Endothelial cell of umbilical vein (primary cell): ENCODE measurements at regions not wholly inside any gene's neighbourhood (a gene's known extent, or its start where the extent isn't known, plus 50 kb on each side); places are given as distances from the start of the nearest gene placed in this dataset.

Experiments
- BruUV-seq: library from RNA; stranded (reverse); fragments of 400-500 nt; replicated peaks from 2 replicates; lab custom pipeline; 2021; lab: Mats Ljungman, UMichigan
- CTCF ChIA-PET: fragments of 300-600, 350-600 bp; sonication (Branson Sonifier 250); formaldehyde crosslinking; loops from one replicate; lab custom pipeline; 2021; ENCODE audit warnings: antibody characterized with exemption, inconsistent platforms; lab: Charles Lee
- POLR2A ChIA-PET: fragments of 300-600, 350-600 bp; sonication (Branson Sonifier 250); formaldehyde crosslinking; loops from one replicate; lab custom pipeline; 2021; ENCODE audit warnings: antibody characterized with exemption, inconsistent platforms; lab: Charles Lee
- DNase-seq: peaks from one replicate; pipeline ENCODE4 v3.0.0-alpha.2; 2011; ENCODE audit warnings: low read depth, low spot score
- FAIRE-seq: peaks from 2 replicates; lab custom pipeline; 2011; peaks lifted over from hg19 to GRCh38; lab: Jason Lieb, UNC
- H2AFZ ChIP-seq: 2 replicates; pipeline ENCODE4 v1.6.0; 2012; ENCODE audit warnings: low read depth, low read length, control low read depth, inconsistent platforms
- H3K27ac ChIP-seq: 2 replicates; pipeline ENCODE4 v1.5.1; 2011; ENCODE audit warnings: low read depth, mild to moderate bottlenecking, control low read depth, low read length, moderate library complexity; ENCODE audit not compliant: insufficient read depth
- H3K27me3 ChIP-seq, 2 experiments: 2 replicates each; pipeline versions ENCODE4 v1.6.0 to v1.6.1; 2011; ENCODE audit warnings: low read length in 2 of 2, mixed read lengths in 1 of 2; ENCODE audit not compliant: control insufficient read depth in 2 of 2, insufficient read depth in 2 of 2
- H3K36me3 ChIP-seq, 2 experiments: 2 replicates in 1 of 2; 3 replicates in 1 of 2; pipeline ENCODE4 v1.5.1; 2011; ENCODE audit warnings: low read length in 2 of 2, mild to moderate bottlenecking in 1 of 2, moderate library complexity in 1 of 2; ENCODE audit not compliant: control insufficient read depth in 2 of 2, insufficient read depth in 2 of 2; ENCODE audit errors: extremely low read depth in 1 of 2
- H3K4me1 ChIP-seq: 3 replicates; pipeline ENCODE4 v1.5.1; 2011; ENCODE audit warnings: mild to moderate bottlenecking, low read length; ENCODE audit not compliant: control insufficient read depth, insufficient read depth; ENCODE audit errors: extremely low read depth
- H3K4me2 ChIP-seq: 2 replicates; pipeline ENCODE4 v1.6.1; 2011; ENCODE audit warnings: low read length, control low read depth, mixed read lengths; ENCODE audit not compliant: insufficient read depth
- H3K4me3 ChIP-seq, 3 experiments: fragments of 200-600 bp in 1 of 3; sonication (generic), shearing (Covaris generic) in 1 of 3; replicated peaks in 1 of 3; 2 replicates each; pipeline ENCODE4 v1.5.1; 2011 to 2016; ENCODE audit warnings: control low read depth in 3 of 3, low read length in 3 of 3, mild to moderate bottlenecking in 2 of 3, inconsistent platforms in 1 of 3, low read depth in 1 of 3, moderate library complexity in 1 of 3; ENCODE audit not compliant: insufficient read depth in 1 of 3
- H3K79me2 ChIP-seq: 2 replicates; pipeline ENCODE4 v1.6.0; 2012; ENCODE audit warnings: low read length, inconsistent platforms; ENCODE audit not compliant: control insufficient read depth, insufficient read depth
- H3K9ac ChIP-seq: replicated peaks from 2 replicates; pipeline ENCODE3; 2011; ENCODE audit warnings: low read length, control low read depth; ENCODE audit not compliant: insufficient read depth; ENCODE audit errors: extremely low read depth
- H3K9me1 ChIP-seq: replicated peaks from 3 replicates; pipeline ENCODE4 v1.6.0; 2011; ENCODE audit warnings: mild to moderate bottlenecking, low read length; ENCODE audit not compliant: control insufficient read depth, insufficient read depth; ENCODE audit errors: extremely low read depth
- H3K9me3 ChIP-seq: replicated peaks from 2 replicates; pipeline ENCODE4 v1.5.1; 2012; ENCODE audit warnings: low read length, inconsistent platforms; ENCODE audit not compliant: control insufficient read depth, insufficient read depth
- H4K20me1 ChIP-seq: replicated peaks from 2 replicates; pipeline ENCODE3; 2011; ENCODE audit warnings: mild to moderate bottlenecking, low read length; ENCODE audit not compliant: control insufficient read depth, insufficient read depth; ENCODE audit errors: extremely low read depth
- EZH2 ChIP-seq: IDR thresholded peaks from 2 replicates; pipeline ENCODE4 v1.6.1; 2012; ENCODE audit warnings: borderline replicate concordance, low read depth, mild to moderate bottlenecking, moderate library complexity, low read length, inconsistent platforms; ENCODE audit not compliant: severe bottlenecking
- FOS ChIP-seq: IDR thresholded peaks from 2 replicates; pipeline ENCODE4 v1.6.1; 2011; ENCODE audit warnings: mild to moderate bottlenecking, low read length, moderate library complexity, borderline replicate concordance; ENCODE audit not compliant: insufficient read depth
- GATA2 ChIP-seq: IDR thresholded peaks from 2 replicates; pipeline ENCODE4 v1.7.0; 2011; ENCODE audit warnings: low read depth, mild to moderate bottlenecking, moderate library complexity, mixed read lengths, low read length; ENCODE audit not compliant: insufficient read length, insufficient read depth
- JUN ChIP-seq: IDR thresholded peaks from 2 replicates; pipeline ENCODE4 v1.6.1; 2011; ENCODE audit warnings: borderline replicate concordance, low read depth; ENCODE audit not compliant: insufficient read length, insufficient read depth
- MAX ChIP-seq: IDR thresholded peaks from 2 replicates; pipeline ENCODE4 v1.6.1; 2011; ENCODE audit not compliant: insufficient read depth, insufficient read length
- MYC ChIP-seq: IDR thresholded peaks from one replicate; pipeline ENCODE4 v1.6.1; 2011; ENCODE audit warnings: mild to moderate bottlenecking, low read depth, low read length
- POLR2A ChIP-seq: IDR thresholded peaks from 2 replicates; pipeline ENCODE4 v1.6.1; 2012; ENCODE audit warnings: low read depth, mild to moderate bottlenecking, control low read depth, low read length
- POLR2AphosphoS5 ChIP-seq: IDR thresholded peaks from 2 replicates; pipeline ENCODE4 v1.6.1; 2012; ENCODE audit warnings: low read depth, mild to moderate bottlenecking, control low read depth, low read length, moderate library complexity; ENCODE audit not compliant: insufficient read depth
- dilution Hi-C: fragments of 300-500 bp; cut with MboI; formaldehyde crosslinking; loops from one replicate; pipeline ENCODE4 v1.15.0; 2019; ENCODE audit warnings: low sequenced_read_pairs; ENCODE audit not compliant: extremely low pct_ligation_motif_present
- intact Hi-C: fragments of 100-400 bp; cut with micrococcal nuclease; formaldehyde crosslinking; loops from one replicate; pipeline ENCODE4 v1.10.0; 2022
- TF ChIP-seq, protein P1 (sequence below), 2 donors: IDR thresholded peaks; 1 replicate in 1 of 2; 2 replicates in 1 of 2; pipeline ENCODE4 v1.5.1; 2011; ENCODE audit warnings: low read length in 2 of 2, mild to moderate bottlenecking in 2 of 2, moderate library complexity in 2 of 2, control low read depth in 1 of 2, inconsistent platforms in 1 of 2, low read depth in 1 of 2; ENCODE audit not compliant: insufficient read depth in 1 of 2; ENCODE audit errors: extremely low read depth in 1 of 2

GRCh38 chr6:85126485-85127167 is 323.3 kb upstream of the NT5E start:
- no peaks in the 10 kb centered on the region for H4K20me1 ChIP-seq
- peaks cover 14 to 17% of the 10 kb centered on the region in 2 experiments for H3K27me3 ChIP-seq
- ChIA-PET POLR2A (no interaction called here), CTCF (interaction anchor here (0.6 to 4.6 kb wide), 17 partner anchors 8 to 899 kb away, joined by 3 to 36 read pairs (median 5); partner anchors contain the start of gene CEP162)
- no peaks in the 10 kb centered on the region for H3K36me3 ChIP-seq
- FAIRE-seq: peak; percentile 83
- no peak for TF ChIP-seq MAX
- TF ChIP-seq, protein P1, sequence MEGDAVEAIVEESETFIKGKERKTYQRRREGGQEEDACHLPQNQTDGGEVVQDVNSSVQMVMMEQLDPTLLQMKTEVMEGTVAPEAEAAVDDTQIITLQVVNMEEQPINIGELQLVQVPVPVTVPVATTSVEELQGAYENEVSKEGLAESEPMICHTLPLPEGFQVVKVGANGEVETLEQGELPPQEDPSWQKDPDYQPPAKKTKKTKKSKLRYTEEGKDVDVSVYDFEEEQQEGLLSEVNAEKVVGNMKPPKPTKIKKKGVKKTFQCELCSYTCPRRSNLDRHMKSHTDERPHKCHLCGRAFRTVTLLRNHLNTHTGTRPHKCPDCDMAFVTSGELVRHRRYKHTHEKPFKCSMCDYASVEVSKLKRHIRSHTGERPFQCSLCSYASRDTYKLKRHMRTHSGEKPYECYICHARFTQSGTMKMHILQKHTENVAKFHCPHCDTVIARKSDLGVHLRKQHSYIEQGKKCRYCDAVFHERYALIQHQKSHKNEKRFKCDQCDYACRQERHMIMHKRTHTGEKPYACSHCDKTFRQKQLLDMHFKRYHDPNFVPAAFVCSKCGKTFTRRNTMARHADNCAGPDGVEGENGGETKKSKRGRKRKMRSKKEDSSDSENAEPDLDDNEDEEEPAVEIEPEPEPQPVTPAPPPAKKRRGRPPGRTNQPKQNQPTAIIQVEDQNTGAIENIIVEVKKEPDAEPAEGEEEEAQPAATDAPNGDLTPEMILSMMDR (IDR thresholded peaks at IDR 0.05; ENCODE audit: extremely low read depth in 1 of 2, insufficient read depth in 1 of 2, low read depth in 1 of 2, low read length in 2 of 2): peak; percentile 72 to 89
- no peak overlapping the region for H3K27ac ChIP-seq
- dilution Hi-C loops (no loop called here), intact Hi-C loops (loop anchor here (1.0 to 5.0 kb wide), 8 partner anchors 111 to 1244 kb away; partner anchors contain the start of gene TBX18)
- H3K9me3 ChIP-seq: no peaks in the 10 kb centered on the region
- no peaks in the 10 kb centered on the region for H3K9me1 ChIP-seq
- BruUV-seq: no TSS peak
- no peaks in the 10 kb centered on the region for H3K79me2 ChIP-seq
- no peak overlapping the region for H3K4me3 ChIP-seq
- H3K4me1 ChIP-seq: no peaks in the 10 kb centered on the region
- peak; percentile 75 for DNase-seq
- peak overlapping the region; percentile 76 for H2AFZ ChIP-seq
- H3K9ac ChIP-seq: no peak overlapping the region
- peak overlapping the region; percentile 59 for H3K4me2 ChIP-seq

- dilution Hi-C loops: no loop called here
- ChIA-PET POLR2A (no interaction called here), CTCF (interaction anchor here (1.1 to 4.6 kb wide), 6 partner anchors 103 to 898 kb away, joined by 3 to 36 read pairs (median 10); partner anchors contain the start of gene CEP162)
- TF ChIP-seq MAX: no peak
- TF ChIP-seq FOS: no peak
- no peak for TF ChIP-seq JUN
- no peak for TF ChIP-seq EZH2
- TF ChIP-seq MYC: no peak
- TF ChIP-seq, protein P1 (IDR thresholded peaks at IDR 0.05; ENCODE audit: extremely low read depth in 1 of 2, insufficient read depth in 1 of 2, low read depth in 1 of 2, low read length in 2 of 2): no peak
- no peak for TF ChIP-seq POLR2A
- no peak for TF ChIP-seq GATA2
- no peak for TF ChIP-seq POLR2AphosphoS5
- DNase-seq (no peak), FAIRE-seq (no peak)
- Histone ChIP-seq H3K4me2 (no peak overlapping the region), H3K9me1 (no peaks in the 10 kb centered on the region), H3K36me3 (no peaks in the 10 kb centered on the region), H2AFZ (no peak overlapping the region), H3K27ac (no peak overlapping the region), H3K27me3 (peaks cover 15 to 17% of the 10 kb centered on the region in 2 experiments), H3K9ac (no peak overlapping the region), H3K4me3 (no peak overlapping the region), H3K9me3 (no peaks in the 10 kb centered on the region), H4K20me1 (no peaks in the 10 kb centered on the region), H3K79me2 (no peaks in the 10 kb centered on the region), H3K4me1 (no peaks in the 10 kb centered on the region)
- intact Hi-C loops: loop anchor here (5.0 kb wide), 1 partner anchor 1243 kb away; no protein-coding TSS in a partner anchor
- no TSS peak for BruUV-seq
Observed at GRCh38 chr6:85125526-85125925, 324.4 kb upstream of the NT5E start.
